Astrocyte of the spinal cord (primary cell): ENCODE measurements at regions not wholly inside any gene's neighbourhood (a gene's known extent, or its start where the extent isn't known, plus 50 kb on each side); places are given as distances from the start of the nearest gene placed in this dataset.
A peak's percentile ranks its signal among the peaks of the same experiment; 100 is the strongest.

Experiments
- DNase-seq: peaks from one replicate; pipeline ENCODE4 v3.0.0; 2011; ENCODE audit warnings: low read depth, low spot score
- H3K4me3 ChIP-seq: 2 replicates; pipeline ENCODE4 v1.5.1; 2011; ENCODE audit warnings: low read depth, mild to moderate bottlenecking, low read length, moderate library complexity
- CTCF ChIP-seq: IDR thresholded peaks from 2 replicates; pipeline ENCODE4 v1.5.1; 2012; ENCODE audit warnings: low read depth, mild to moderate bottlenecking, low read length, inconsistent platforms
- in situ Hi-C: cut with HindIII; loops from 2 replicates; pipeline ENCODE4 v1.10.0; 2017; ENCODE audit warnings: low sequenced_read_pairs

- no peak for TF ChIP-seq CTCF
- H3K4me3 ChIP-seq: no peak overlapping the region
- in situ Hi-C loops: no loop called here
- DNase-seq: peak; percentile 63
Observed at GRCh38 chr4:12966726-12967125, 517.4 kb downstream of the RAB28 start.

- no peak overlapping the region for H3K4me3 ChIP-seq
- TF ChIP-seq CTCF: no peak
- DNase-seq: no peak
- in situ Hi-C loops: no loop called here
Observed at GRCh38 chr4:12965334-12965733, 518.8 kb downstream of the RAB28 start.

GRCh38 chr4:12963912-12964311 lies 520.2 kb downstream of the RAB28 start:
- no peak for DNase-seq
- H3K4me3 ChIP-seq: no peak overlapping the region
- in situ Hi-C loops: no loop called here
- TF ChIP-seq CTCF: no peak

GRCh38 chr4:12963291-12963690 lies 520.8 kb downstream of the RAB28 start:
- no peak for DNase-seq
- H3K4me3 ChIP-seq: no peak overlapping the region
- no peak for TF ChIP-seq CTCF
- in situ Hi-C loops: no loop called here

- TF ChIP-seq CTCF: no peak
- in situ Hi-C loops: no loop called here
- no peak overlapping the region for H3K4me3 ChIP-seq
- DNase-seq: no peak
Observed at GRCh38 chr4:12961713-12962112, 522.4 kb downstream of the RAB28 start.

- in situ Hi-C loops: no loop called here
- DNase-seq: no peak
- no peak overlapping the region for H3K4me3 ChIP-seq
- no peak for TF ChIP-seq CTCF
Observed at GRCh38 chr4:12958436-12958835, 525.7 kb downstream of the RAB28 start.

GRCh38 chr4:12957108-12957507 lies 527.0 kb downstream of the RAB28 start:
- TF ChIP-seq CTCF: no peak
- no peak for DNase-seq
- no peak overlapping the region for H3K4me3 ChIP-seq
- in situ Hi-C loops: no loop called here
